AG09309 (cell line): ENCODE measurements at regions not wholly inside any gene's neighbourhood (a gene's known extent, or its start where the extent isn't known, plus 50 kb on each side); places are given as distances from the start of the nearest gene placed in this dataset.
"Not testable (repeated sequence)": the region's sequence is repeated elsewhere in the genome, so short reads cannot be mapped to it uniquely, and the experiment has no call there.

Source experiments
- DNase-seq: peaks from one replicate; pipeline ENCODE4 v3.0.0-alpha.2; 2010; ENCODE audit warnings: low read depth
- H3K4me3 ChIP-seq: 2 replicates; pipeline ENCODE4 v1.5.1; 2011; ENCODE audit warnings: mild to moderate bottlenecking, low read depth, low read length, moderate library complexity; ENCODE audit not compliant: control insufficient read depth
- CTCF ChIP-seq: IDR thresholded peaks from 2 replicates; pipeline ENCODE4 v1.5.1; 2011; ENCODE audit warnings: mild to moderate bottlenecking, low read depth, low read length, inconsistent platforms; ENCODE audit not compliant: insufficient read depth, control insufficient read depth; ENCODE audit errors: missing control alignments

DNA sequence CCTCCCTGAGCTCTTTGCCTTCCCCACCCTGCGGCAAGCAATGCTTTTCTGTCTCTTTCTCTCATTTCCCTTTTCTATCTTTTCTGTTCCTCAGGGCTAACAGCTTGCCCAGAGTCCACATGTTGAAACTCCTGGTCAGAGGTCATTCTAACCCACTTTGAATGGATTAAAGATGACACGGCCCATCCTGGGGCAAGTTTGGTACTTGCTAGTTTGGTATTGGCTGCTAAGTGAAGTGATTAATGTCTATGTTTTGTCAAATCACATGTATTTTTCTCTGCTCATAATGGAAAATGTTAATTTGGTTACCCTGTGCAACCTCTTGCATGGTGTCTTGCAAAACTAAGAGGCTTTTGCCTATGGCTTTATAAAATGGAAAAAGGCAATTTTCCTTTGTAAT is 960.2 kb downstream of the CNTNAP5 start:
- H3K4me3 ChIP-seq = no peak overlapping the region
- no peak for DNase-seq
- TF ChIP-seq CTCF = no peak

GRCh38 chr2:124986136-124986535 is 961.0 kb downstream of the CNTNAP5 start:
- no peak for DNase-seq
- H3K4me3 ChIP-seq = no peak overlapping the region
- no peak for TF ChIP-seq CTCF

DNA sequence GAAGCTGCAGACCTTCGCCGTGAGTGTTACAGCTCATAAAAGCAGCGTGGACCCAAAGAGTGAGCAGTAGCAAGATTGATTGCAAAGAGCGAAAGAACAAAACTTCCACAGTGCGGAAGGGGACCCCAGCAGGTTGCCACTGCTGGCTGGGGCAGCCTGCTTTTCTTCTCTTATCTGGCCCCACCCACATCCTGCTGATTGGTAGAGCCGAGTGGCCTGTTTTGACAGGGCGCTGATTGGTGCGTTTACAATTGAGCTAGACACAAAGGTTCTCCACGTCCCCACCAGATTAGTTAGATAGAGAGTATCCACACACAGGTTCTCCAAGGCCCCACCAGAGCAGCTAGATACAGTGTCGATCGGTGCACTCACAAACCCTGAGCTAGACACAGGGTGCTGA is 961.8 kb downstream of the CNTNAP5 start:
- DNase-seq = not testable (repeated sequence)

DNA sequence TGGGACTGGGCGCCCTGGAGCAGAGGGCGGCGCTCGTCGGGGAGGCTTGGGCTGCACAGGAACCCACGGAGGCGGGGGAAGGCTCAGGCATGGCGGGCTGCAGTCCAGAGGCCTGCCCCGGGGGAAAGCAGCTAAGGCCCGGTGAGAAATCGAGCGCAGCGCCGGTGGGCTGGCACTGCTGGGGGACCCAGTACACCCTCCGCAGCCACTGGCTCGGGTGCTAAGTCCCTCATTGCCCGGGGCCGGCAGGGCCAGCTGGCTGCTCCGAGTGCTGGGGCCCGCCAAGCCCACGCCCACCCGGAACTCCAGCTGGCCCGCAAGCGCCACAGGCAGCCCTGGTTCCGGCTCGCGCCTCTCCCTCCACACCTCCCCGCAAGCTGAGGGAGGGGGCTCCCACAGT is 962.3 kb downstream of the CNTNAP5 start:
- not testable (repeated sequence) for DNase-seq, H3K4me3 ChIP-seq

More for the DNA sequence above, 961.8 kb downstream of the CNTNAP5 start:
- not testable (repeated sequence) for H3K4me3 ChIP-seq

GRCh38 chr2:124988111-124988510 is 963.0 kb downstream of the CNTNAP5 start:
- TF ChIP-seq CTCF = no peak
- H3K4me3 ChIP-seq = no peak overlapping the region
- DNase-seq = no peak

DNA sequence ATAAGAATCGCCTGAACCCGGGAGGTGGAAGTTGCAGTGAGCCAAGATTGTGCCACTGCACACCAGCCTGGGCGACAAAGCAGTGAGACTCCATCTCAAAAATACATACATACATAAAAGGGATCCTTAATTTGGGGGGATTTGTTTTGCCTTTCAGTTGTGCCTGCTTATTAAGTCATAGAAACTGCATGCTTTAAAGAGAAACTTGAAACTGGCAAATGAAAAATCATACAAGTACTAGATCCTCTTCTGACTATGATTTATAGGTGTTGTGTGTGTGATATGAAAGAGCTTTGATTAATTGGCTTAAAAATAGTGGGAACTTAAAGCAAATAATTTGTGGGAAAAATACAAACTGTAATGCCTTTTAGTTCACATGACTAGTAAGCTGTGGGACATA is 963.7 kb downstream of the CNTNAP5 start:
- no peak for DNase-seq

DNA sequence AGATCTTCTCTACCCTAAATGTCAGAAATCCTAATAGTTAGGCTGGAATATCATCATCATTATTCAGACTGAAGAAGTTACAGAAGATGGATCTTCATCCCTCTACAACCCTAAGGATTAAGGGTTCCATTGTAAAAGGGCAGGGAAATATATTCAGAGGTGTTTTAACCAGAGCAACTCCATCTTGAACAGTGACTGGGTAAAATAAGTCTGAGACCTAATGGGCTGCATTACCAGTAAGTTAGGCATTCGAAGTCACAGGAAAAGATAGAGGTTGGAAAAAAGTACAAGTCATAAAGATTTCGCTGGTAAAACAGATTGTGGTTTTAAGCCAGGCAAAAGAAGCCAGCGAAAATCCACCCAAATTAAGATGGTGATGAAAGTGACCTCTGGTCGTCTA is 968.7 kb downstream of the CNTNAP5 start:
- H3K4me3 ChIP-seq = no peak overlapping the region
- no peak for DNase-seq
- no peak for TF ChIP-seq CTCF

More for the DNA sequence above, 963.7 kb downstream of the CNTNAP5 start:
- no peak for TF ChIP-seq CTCF
- no peak overlapping the region for H3K4me3 ChIP-seq

GRCh38 chr2:124995185-124995912 is 970.3 kb downstream of the CNTNAP5 start:
- no peak for DNase-seq
- no peak overlapping the region for H3K4me3 ChIP-seq
- no peak for TF ChIP-seq CTCF
